HCT116 (cell line): ENCODE measurements at regions not wholly inside any gene's neighbourhood (a gene's known extent, or its start where the extent isn't known, plus 50 kb on each side); places are given as distances from the start of the nearest gene placed in this dataset.

Experiments used
- ATAC-seq: fragments of 200-7000 bp; cut with Tn5 transposase; 2 replicates; pipeline ENCODE4 v1.9.1; 2020; ENCODE audit warnings: mild to moderate bottlenecking, moderate library complexity
- BruUV-seq: library from RNA; stranded (reverse); fragments of 400-500 nt; replicated peaks from 2 replicates; lab custom pipeline; 2021; lab: Mats Ljungman, UMichigan
- CTCF ChIA-PET: fragments of 300-600 bp; sonication (Branson Sonifier 250); formaldehyde crosslinking; loops from one replicate; lab custom pipeline; 2021; ENCODE audit warnings: antibody characterized with exemption; lab: Charles Lee
- POLR2A ChIA-PET: fragments of 300-600, 350-600 bp; sonication (Branson Sonifier 250); formaldehyde crosslinking; loops from one replicate; lab custom pipeline; 2021; ENCODE audit warnings: antibody characterized with exemption; lab: Charles Lee
- RAD21 ChIA-PET, 2 experiments: fragments of 300-600 bp; sonication (Branson Sonifier 250); formaldehyde crosslinking; loops; one replicate each; lab custom pipeline; 2023; ENCODE audit warnings: low total read pairs in 2 of 2; ENCODE audit not compliant: uncharacterized antibody in 2 of 2, unreplicated experiment in 2 of 2, low non-redundant PET in 1 of 2; lab: Charles Lee
- DNase-seq: peaks from one replicate; pipeline ENCODE4 v3.0.0-alpha.2; 2010; ENCODE audit warnings: low read depth, low spot score
- H2AFZ ChIP-seq: fragments of 200-600 bp; shearing (Covaris generic), sonication (generic); 2 replicates; pipeline ENCODE4 v1.6.1; 2017; ENCODE audit warnings: low read depth, mixed run types, mixed read lengths, antibody characterized with exemption, low read length; ENCODE audit not compliant: poor library complexity, severe bottlenecking
- H3K27ac ChIP-seq: 2 replicates; pipeline ENCODE4 v1.5.1; 2012; ENCODE audit warnings: low read depth, low read length
- H3K27me3 ChIP-seq: fragments of 200-600 bp; sonication (generic); 2 replicates; pipeline ENCODE4 v1.6.1; 2016; ENCODE audit warnings: mixed run types, low read length, mixed read lengths; ENCODE audit not compliant: insufficient read depth
- H3K36me3 ChIP-seq, 2 experiments: fragments of 200-500 bp in 1 of 2; fragments of 200-600 bp in 1 of 2; sonication (Bioruptor generic) in 1 of 2; sonication (generic) in 1 of 2; 2 replicates each; pipeline versions ENCODE4 v1.5.1 to v1.6.1; 2014 to 2016; ENCODE audit warnings: low read length in 2 of 2, inconsistent platforms in 1 of 2, mixed read lengths in 1 of 2, mixed run types in 1 of 2; ENCODE audit not compliant: insufficient read depth in 2 of 2, control insufficient read depth in 1 of 2
- H3K4me1 ChIP-seq, 2 experiments: fragments of 200-600 bp in 1 of 2; sonication (generic) in 1 of 2; 2 replicates each; pipeline versions ENCODE4 v1.5.1 to v1.6.1; 2012 to 2017; ENCODE audit warnings: low read length in 2 of 2, inconsistent platforms in 1 of 2, mild to moderate bottlenecking in 1 of 2, mixed read lengths in 1 of 2, mixed run types in 1 of 2, moderate library complexity in 1 of 2; ENCODE audit not compliant: insufficient read depth in 2 of 2, control insufficient read depth in 1 of 2
- H3K4me2 ChIP-seq: fragments of 200-600 bp; sonication (generic); 2 replicates; pipeline ENCODE4 v1.6.1; 2017; ENCODE audit warnings: mixed run types, low read length, mixed read lengths
- H3K4me3 ChIP-seq, 2 experiments: fragments of 200-600 bp in 1 of 2; sonication (generic) in 1 of 2; replicated peaks in 1 of 2; 2 replicates each; pipeline ENCODE4 v1.5.1; 2011 to 2016; ENCODE audit warnings: low read length in 2 of 2, control low read depth in 1 of 2, low read depth in 1 of 2, mild to moderate bottlenecking in 1 of 2, mixed read lengths in 1 of 2, mixed run types in 1 of 2
- H3K79me2 ChIP-seq: fragments of 200-600 bp; sonication (generic); 2 replicates; pipeline ENCODE4 v1.6.1; 2017; ENCODE audit warnings: mild to moderate bottlenecking, mixed run types, low read length, moderate library complexity, mixed read lengths; ENCODE audit not compliant: insufficient read depth
- H3K9ac ChIP-seq: fragments of 200-600 bp; sonication (generic); 2 replicates; pipeline ENCODE4 v1.6.1; 2016; ENCODE audit warnings: low read length, mixed read lengths
- H3K9me2 ChIP-seq: fragments of 200-600 bp; sonication (generic), shearing (Covaris generic); 2 replicates; pipeline ENCODE4 v1.6.1; 2017; ENCODE audit warnings: mixed run types, mild to moderate bottlenecking, moderate library complexity; ENCODE audit not compliant: insufficient read depth
- H3K9me3 ChIP-seq, 2 experiments: fragments of 200-500 bp in 1 of 2; fragments of 200-600 bp in 1 of 2; sonication (Bioruptor generic) in 1 of 2; sonication (generic) in 1 of 2; 2 replicates each; pipeline ENCODE4 v1.6.1; 2014 to 2017; ENCODE audit warnings: low read length in 2 of 2, mixed read lengths in 2 of 2, inconsistent platforms in 1 of 2, low read depth in 1 of 2, mild to moderate bottlenecking in 1 of 2, mixed run types in 1 of 2, moderate library complexity in 1 of 2; ENCODE audit not compliant: control insufficient read depth in 1 of 2, insufficient read depth in 1 of 2
- H4K20me1 ChIP-seq: fragments of 200-600 bp; sonication (generic), shearing (Covaris generic); 2 replicates; pipeline ENCODE4 v1.6.1; 2017; ENCODE audit warnings: mixed run types, mild to moderate bottlenecking, moderate library complexity; ENCODE audit not compliant: insufficient read depth
- CEBPB ChIP-seq: IDR thresholded peaks from 2 replicates; pipeline ENCODE4 v1.6.1; 2012; ENCODE audit warnings: low read depth
- EGR1 ChIP-seq: IDR thresholded peaks from 2 replicates; pipeline ENCODE4 v1.6.1; 2012; ENCODE audit warnings: low read depth
- EZH2 ChIP-seq: fragments of 200-600 bp; sonication (generic); IDR thresholded peaks from 2 replicates; pipeline ENCODE4 v1.6.1; 2017; ENCODE audit warnings: antibody characterized with exemption, mixed run types
- EZH2phosphoT487 ChIP-seq: fragments of 200-600 bp; IDR thresholded peaks from 2 replicates; pipeline ENCODE4 v1.6.1; 2018; ENCODE audit warnings: antibody characterized with exemption, borderline replicate concordance
- FOSL1 ChIP-seq: IDR thresholded peaks from 2 replicates; pipeline ENCODE4 v1.6.1; 2012; ENCODE audit warnings: low read depth
- JUND ChIP-seq: IDR thresholded peaks from 2 replicates; pipeline ENCODE4 v1.6.1; 2012
- POLR2A ChIP-seq: IDR thresholded peaks from 2 replicates; pipeline ENCODE4 v1.7.0; 2011; ENCODE audit warnings: borderline replicate concordance; ENCODE audit not compliant: insufficient read depth, insufficient read length; ENCODE audit errors: extremely low read depth
- POLR2AphosphoS5 ChIP-seq: IDR thresholded peaks from 2 replicates; pipeline ENCODE4 v1.6.1; 2011; ENCODE audit warnings: mild to moderate bottlenecking, low read depth, low read length, moderate library complexity
- RAD21 ChIP-seq: IDR thresholded peaks from 2 replicates; pipeline ENCODE4 v1.6.1; 2012; ENCODE audit warnings: low read depth, mild to moderate bottlenecking
- SIN3A ChIP-seq: IDR thresholded peaks from 2 replicates; pipeline ENCODE4 v1.6.1; 2012; ENCODE audit warnings: low read depth
- SP1 ChIP-seq: IDR thresholded peaks from 2 replicates; pipeline ENCODE4 v1.6.1; 2012; ENCODE audit warnings: low read depth
- SRF ChIP-seq: IDR thresholded peaks from 2 replicates; pipeline ENCODE4 v1.6.1; 2012; ENCODE audit warnings: low read depth
- TCF7L2 ChIP-seq: IDR thresholded peaks from 2 replicates; pipeline ENCODE4 v1.7.0; 2011; ENCODE audit warnings: borderline replicate concordance, inconsistent platforms; ENCODE audit not compliant: insufficient read depth, insufficient read length; ENCODE audit errors: extremely low read depth
- YY1 ChIP-seq: IDR thresholded peaks from 2 replicates; pipeline ENCODE4 v1.6.1; 2011; ENCODE audit warnings: low read length, low read depth, moderate library complexity, mild to moderate bottlenecking; ENCODE audit not compliant: insufficient replicate concordance; ENCODE audit errors: extremely low read depth
- ZFX ChIP-seq: fragments of 450-650 bp; IDR thresholded peaks from 2 replicates; pipeline ENCODE4 v1.6.1; 2017
- intact Hi-C: fragments of 100-400 bp; cut with micrococcal nuclease; formaldehyde crosslinking; loops from 2 replicates; pipeline ENCODE4 v1.10.0; 2022
- TF ChIP-seq, protein P1 (sequence below): IDR thresholded peaks from 2 replicates; pipeline ENCODE4 v1.6.1; 2011; ENCODE audit warnings: mild to moderate bottlenecking, low read length, moderate library complexity; ENCODE audit not compliant: insufficient replicate concordance; ENCODE audit errors: extremely low read depth
- TF ChIP-seq, protein P2 (sequence below): IDR thresholded peaks from 2 replicates; pipeline ENCODE4 v1.6.1; 2012

DNA sequence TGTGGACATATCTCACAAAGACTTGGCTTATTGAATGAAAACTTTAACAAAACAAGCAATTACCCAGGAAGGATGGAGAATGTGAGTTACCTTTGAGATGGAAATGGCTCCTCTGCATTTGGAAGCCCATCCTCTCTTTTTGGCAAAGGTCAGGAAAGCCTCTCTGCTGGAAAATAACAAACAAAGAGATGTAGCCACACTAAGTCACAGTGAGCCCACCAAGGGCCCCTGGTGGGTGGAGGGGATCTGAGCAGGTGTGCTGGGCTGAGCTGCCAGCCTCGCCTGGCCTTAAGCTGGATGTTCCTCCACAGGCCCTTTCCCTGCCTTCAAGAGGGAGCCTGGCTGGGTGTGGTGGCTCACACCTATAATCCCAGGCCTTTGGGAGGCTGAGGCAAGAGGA, 269.2 kb downstream of the HNRNPD start:
- Histone ChIP-seq H3K27ac (no peak overlapping the region), H3K36me3 (no peaks in the 10 kb centered on the region), H3K79me2 (no peaks in the 10 kb centered on the region), H3K9me3 (no peaks in the 10 kb centered on the region), H3K9ac (no peak overlapping the region), H3K4me2 (no peak overlapping the region), H2AFZ (no peak overlapping the region), H3K4me1 (no peaks in the 10 kb centered on the region), H3K27me3 (peaks cover 24% of the 10 kb centered on the region), H3K9me2 (no peaks in the 10 kb centered on the region), H4K20me1 (no peaks in the 10 kb centered on the region), H3K4me3 (no peak overlapping the region)
- ChIA-PET RAD21 (no interaction called here), POLR2A (no interaction called here), CTCF (no interaction called here)
- DNase-seq (no peak), ATAC-seq (no peak)
- TF ChIP-seq ZFX = no peak
- TF ChIP-seq SP1 = no peak
- no peak for TF ChIP-seq FOSL1
- no peak for TF ChIP-seq SRF
- TF ChIP-seq CEBPB = no peak
- TF ChIP-seq JUND = no peak
- TF ChIP-seq, protein P1, sequence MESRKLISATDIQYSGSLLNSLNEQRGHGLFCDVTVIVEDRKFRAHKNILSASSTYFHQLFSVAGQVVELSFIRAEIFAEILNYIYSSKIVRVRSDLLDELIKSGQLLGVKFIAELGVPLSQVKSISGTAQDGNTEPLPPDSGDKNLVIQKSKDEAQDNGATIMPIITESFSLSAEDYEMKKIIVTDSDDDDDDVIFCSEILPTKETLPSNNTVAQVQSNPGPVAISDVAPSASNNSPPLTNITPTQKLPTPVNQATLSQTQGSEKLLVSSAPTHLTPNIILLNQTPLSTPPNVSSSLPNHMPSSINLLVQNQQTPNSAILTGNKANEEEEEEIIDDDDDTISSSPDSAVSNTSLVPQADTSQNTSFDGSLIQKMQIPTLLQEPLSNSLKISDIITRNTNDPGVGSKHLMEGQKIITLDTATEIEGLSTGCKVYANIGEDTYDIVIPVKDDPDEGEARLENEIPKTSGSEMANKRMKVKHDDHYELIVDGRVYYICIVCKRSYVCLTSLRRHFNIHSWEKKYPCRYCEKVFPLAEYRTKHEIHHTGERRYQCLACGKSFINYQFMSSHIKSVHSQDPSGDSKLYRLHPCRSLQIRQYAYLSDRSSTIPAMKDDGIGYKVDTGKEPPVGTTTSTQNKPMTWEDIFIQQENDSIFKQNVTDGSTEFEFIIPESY = no peak
- TF ChIP-seq EZH2phosphoT487 = no peak
- no peak for TF ChIP-seq EGR1
- TF ChIP-seq RAD21 = no peak
- TF ChIP-seq TCF7L2 = no peak
- TF ChIP-seq POLR2A = no peak
- TF ChIP-seq POLR2AphosphoS5 = no peak
- no peak for TF ChIP-seq EZH2
- TF ChIP-seq YY1 = no peak
- no peak for TF ChIP-seq SIN3A
- TF ChIP-seq, protein P2, sequence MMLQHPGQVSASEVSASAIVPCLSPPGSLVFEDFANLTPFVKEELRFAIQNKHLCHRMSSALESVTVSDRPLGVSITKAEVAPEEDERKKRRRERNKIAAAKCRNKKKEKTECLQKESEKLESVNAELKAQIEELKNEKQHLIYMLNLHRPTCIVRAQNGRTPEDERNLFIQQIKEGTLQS = no peak
- intact Hi-C loops = no loop called here
- BruUV-seq = no TSS peak
